Left cardiac atrium (tissue), 4 donors: ENCODE measurements at regions not wholly inside any gene's neighbourhood (a gene's known extent, or its start where the extent isn't known, plus 50 kb on each side); places are given as distances from the start of the nearest gene placed in this dataset.

Experiments
- ATAC-seq, 2 donors: fragments of 200-7000 bp; cut with Tn5 transposase; one replicate each; pipeline ENCODE4 v1.9.1; 2020; ENCODE audit warnings: mild to moderate bottlenecking in 2 of 2, moderate library complexity in 2 of 2
- DNase-seq: peaks from one replicate; pipeline ENCODE4 v3.0.0-alpha.2; 2020
- intact Hi-C, 2 donors: fragments of 100-400 bp; cut with DNase I; formaldehyde crosslinking; loops; one replicate each; pipeline versions ENCODE4 v1.14.1 to v1.15.1; 2022 to 2023
- donor health status: DM: no; HTN: yes; CAD: no.
- donor health status: DM: no; HTN: yes; CAD: no; lungs with severe emphysema.
- donor health status: DM: yes; HTN: yes; CAD: no.
- donor health status: Dilated cardiomyopathy.

DNA sequence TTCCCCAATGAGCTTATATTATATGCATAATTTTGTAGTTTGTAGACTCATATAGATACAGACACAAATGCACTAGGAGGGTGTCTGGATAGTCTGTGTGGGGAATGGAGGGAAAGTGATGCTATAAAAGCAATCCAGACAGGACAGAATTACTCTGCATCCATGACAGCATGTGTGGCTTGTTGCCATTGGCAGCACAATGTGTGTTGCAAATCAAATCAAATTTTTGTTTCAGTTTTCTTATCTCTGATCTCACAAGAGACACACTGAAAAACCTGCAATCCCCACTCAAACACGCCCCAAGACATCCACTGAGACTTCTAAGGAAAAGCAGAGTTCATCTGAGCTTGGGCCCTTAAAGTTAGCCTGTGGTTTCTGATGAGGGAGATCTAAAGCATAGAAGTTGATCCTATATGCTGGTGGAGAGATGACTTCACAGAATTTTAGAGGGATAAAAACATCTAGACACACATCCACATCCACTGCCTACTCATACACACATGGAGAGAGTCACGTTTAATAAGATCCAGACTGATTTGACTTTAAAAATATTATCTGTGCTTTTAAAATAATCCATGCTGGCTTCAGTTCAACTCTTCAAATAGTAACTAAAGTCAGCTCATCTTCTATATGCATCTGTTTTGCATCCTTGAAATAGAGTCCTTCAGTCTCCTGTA, 313.0 kb upstream of the PLXNA2 start:
- DNase-seq (no peak), ATAC-seq (no peak)
- intact Hi-C loops, result no loop called here

DNA sequence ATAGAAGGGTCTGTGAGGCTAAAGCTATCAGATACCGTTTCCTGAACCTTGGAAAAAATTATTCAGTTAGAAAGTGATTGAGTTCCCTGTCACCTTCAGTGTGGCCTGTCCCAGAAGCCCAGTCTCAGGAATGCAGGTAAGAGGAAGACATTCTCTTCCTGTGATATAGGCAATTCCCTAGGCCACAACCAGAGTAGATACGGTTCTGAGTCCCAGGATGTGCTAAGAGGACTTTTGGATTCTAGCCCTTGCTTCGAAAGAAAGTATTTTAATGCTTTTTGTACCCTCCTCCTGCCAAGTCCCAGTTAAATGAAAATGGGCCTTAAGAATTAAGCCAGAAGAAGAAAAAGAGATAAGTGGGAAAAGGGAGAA, 313.5 kb upstream of the PLXNA2 start:
- ATAC-seq, result no peak
- no peak for DNase-seq
- intact Hi-C loops, result no loop called here

DNA sequence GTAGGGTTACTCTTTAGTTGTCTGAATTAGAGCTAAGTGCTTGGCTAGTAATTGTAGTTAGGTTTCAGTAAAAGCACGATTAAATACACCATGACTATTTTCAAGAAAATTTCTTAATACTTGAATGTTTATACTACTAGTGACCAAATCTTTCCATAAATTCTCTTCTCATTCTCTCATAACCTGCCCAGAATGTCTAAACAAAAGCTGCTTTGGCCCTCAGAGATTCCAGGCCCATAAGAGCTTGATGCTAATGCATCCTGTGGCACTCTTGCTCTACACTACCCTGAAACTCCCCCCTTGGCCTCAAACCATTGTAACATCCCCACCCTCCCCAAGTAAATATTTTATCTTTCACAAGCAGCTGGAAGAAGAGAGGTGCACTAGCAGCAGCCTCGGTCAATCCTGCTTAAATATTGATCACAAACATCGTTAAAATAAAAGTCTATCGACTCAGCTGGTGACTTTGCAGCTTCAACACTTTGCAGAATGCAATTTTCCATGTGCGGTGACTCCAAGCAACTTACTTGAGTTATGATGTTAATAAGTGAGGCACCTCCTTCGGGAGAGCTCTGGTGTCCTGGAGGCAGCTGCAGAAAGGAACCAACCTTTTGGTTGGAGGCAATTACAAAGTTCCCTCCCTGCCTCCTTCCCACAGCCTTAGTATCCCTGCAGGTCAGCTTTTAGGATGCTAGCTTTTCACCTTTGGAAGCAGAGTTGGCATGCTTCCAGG, 315.6 kb upstream of the PLXNA2 start:
- intact Hi-C loops, result no loop called here
- ATAC-seq (no peak), DNase-seq (no peak)

DNA sequence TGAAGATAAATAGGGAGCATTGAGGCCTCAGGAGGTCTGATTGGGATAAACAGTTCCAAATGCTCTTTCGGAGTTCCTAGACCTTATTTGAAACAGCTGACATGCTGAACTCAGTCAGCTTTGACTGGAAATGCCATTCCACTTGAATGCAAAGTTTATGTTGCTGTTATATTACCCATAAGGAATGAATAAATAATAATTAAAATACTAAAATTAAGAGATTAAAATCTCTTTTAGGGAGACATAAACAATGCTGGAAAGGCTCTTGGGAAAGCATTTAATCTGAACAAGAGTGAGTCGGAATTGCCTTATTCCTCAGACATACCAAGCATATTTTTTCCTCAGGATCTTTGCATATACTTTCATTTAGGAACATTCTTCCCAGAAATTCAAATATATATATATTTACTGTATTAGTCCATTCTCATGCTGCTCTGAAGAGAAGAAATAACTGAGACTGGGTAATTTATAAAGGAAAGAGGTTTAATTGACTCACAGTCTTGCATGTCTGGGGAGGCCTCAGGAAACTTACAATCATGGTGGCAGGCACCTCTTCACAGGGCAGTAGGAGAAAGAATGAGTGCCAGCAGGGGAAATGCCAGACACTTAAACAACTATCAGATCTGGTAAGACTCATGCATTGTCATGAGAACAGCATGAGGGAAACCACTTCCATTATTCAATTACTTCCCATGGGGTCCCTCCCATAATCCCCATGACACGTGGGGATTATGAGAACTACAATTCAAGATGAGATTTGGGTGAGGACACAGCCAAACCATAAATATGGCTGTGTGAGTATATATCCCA, 318.2 kb upstream of the PLXNA2 start:
- no peak for DNase-seq
- intact Hi-C loops, result no loop called here
- ATAC-seq, result no peak

DNA sequence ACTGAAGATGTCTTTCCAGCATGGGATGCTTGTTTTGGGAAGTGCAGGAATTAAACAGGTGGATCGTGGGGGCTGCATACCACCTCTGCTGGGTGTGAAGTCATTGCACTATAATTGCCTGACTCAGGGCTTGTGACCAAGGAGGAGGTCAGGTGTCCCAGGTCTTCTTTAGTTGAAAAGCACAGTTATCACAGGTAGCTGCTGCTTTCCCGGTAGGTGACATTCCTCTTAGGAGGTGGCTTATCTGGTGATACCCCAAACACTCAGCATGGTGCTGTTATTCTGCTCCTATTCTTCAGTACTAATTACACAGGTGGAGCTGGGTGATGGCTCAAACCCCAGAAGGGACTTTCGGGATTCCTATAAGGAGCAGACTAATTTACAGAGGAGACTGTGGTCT, 320.3 kb upstream of the PLXNA2 start:
- ATAC-seq, result no peak
- intact Hi-C loops, result no loop called here
- DNase-seq, result no peak

DNA sequence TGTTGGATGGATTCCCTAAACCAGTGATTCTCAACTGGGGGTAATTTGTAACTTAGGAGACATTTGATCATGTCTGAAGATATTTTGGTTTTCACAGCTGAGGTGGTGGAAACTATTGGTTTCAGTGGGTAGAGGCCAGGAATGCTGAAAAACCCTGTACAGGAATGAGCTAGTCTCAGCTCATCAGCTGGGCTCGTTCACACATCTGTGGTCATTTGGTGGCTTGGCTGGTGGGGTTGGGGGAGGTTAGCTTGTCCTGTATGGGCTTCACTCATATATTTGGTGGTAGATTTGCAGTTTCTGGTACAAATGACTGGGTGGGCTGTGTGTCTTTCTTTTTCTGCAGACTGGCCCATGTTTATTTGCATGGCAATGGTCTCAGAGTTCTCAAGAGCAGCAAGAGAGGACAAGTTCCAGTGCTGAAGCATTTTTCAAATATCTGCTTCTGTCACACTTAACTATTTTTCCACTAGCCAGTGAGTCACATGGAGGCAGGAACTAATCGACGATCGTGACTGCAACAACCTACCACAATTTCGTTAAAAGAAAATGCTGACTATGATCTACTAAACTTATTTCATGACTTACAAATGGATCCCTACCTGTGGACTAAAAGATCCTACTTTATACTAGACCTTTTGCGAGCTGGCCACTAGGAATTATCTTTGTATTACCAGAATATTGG, 321.7 kb upstream of the PLXNA2 start:
- DNase-seq, result no peak
- intact Hi-C loops, result no loop called here
- no peak for ATAC-seq

DNA sequence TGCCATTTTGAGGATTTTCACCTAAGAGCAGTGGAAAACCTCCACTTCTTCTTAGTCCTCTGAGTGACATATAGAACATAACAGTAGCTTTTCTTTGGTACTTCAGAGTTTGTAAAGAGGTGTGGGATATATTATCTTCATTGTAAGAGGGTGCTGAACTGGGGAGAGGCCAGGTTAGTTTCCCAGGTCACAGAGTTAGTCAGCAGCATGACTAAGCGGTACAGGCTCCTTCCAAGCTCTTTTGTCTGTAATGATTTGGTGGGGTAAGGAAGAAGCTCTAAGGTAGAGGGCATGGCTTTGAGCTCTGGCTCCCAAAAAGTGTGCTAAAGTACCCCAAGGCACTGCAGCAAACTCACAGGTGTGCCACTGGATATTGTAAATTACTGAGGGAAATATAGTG, 325.0 kb upstream of the PLXNA2 start:
- ATAC-seq (no peak), DNase-seq (no peak)
- intact Hi-C loops, result no loop called here

DNA sequence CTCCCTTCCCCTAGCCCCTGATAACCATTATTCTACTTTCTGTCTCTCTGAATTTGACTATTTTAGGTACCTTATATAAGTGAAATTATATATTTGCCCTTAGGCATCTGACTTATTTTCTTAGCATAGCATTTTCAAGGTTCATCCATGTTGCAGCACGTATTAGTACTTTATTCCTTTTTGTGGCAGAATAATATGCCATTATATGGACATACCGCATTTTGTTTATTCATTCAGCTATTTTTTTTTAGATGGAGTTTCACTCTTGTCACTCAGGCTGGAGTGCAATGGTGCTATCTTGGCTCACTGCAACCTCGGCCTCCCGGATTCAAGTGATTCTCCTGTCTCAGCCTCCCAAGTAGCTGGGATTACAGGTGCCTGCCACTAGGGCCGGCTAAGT, 326.2 kb upstream of the PLXNA2 start:
- ATAC-seq (no peak), DNase-seq (no peak)
- intact Hi-C loops, result no loop called here

DNA sequence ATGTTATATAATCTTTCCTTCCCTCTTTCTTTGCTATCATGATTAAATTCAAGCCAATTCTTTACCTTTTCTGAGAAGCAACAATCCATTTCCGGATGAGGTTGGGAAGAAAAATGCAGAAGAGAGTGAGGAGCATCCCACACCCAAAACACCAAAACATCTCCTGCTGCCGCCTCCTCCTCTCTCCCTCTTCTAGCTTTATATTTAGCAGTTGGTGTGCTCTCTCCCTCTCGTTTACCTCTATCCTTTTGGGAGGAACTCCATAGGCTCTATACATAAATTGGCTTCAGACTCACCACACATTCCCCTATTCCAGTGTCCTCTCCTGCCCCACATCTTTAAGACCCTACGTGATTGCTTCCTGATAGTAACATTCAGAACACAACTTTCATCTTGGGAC, 332.2 kb upstream of the PLXNA2 start:
- intact Hi-C loops, result no loop called here
- no peak for DNase-seq
- no peak for ATAC-seq

DNA sequence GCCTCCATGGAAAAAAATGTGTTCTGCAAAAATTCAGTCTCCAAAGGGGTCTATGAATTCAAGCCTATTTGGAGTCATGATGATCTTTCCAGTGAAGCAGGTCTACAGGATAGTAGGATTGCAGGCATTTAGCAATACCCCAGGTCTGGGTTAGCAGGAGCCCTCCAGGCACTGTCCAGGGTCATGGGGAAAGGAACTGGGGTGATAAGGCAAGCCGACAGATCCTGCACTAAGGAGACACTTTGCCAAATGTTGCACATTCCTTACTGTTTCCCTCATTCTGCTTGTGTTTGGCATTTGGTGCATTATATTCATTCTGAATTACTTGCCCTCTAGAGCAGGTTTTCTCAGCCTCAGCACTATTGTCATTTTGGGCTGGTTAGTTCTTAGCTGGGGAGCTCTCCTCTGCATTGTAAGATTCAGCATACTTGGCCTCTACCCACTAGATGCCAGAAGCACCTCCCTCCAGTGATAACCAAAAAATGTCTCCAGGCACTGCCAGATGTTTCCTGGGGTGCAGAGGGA, 333.3 kb upstream of the PLXNA2 start:
- DNase-seq, result no peak
- ATAC-seq, result peak; percentile 19 to 58
- intact Hi-C loops, result no loop called here

DNA sequence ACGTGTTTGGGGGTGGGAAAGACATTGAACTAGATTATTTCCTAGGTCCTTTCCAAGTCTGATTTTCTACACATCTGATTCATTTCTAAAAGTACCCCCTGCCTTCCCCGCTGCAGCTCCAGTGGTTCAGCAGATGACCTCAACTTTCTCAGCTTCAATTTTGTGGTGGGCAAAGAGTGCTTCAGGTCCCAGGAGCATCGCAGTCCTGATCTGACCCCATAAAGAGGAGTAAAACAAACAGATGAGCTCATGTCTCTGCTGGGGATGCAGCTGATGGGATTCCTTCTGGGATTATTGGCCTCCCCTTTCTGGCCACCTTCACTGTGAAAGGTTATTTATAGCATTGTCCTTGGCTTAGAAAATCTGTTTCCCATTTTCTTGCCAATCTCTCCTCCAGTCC, 337.0 kb upstream of the PLXNA2 start:
- DNase-seq (no peak), ATAC-seq (no peak)
- intact Hi-C loops, result no loop called here

DNA sequence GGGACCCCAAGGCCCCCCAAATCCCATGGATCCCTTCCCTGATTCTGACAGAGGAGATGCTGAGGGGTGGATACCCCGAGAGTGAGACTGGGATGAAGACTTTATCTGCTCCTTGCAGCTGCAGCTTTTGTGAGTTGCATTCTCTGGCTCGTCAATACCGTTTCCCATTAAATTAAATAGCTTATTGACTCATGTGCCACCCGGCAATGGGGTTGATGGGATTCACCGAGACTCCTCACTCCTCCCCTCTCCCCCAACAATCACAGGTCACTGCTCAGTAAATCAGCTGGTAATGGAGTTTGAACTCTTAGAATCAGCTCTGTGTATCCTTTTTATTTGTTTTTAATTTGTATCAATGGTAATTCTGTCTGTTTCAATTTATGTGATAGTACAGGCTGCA, 337.5 kb upstream of the PLXNA2 start:
- ATAC-seq (no peak), DNase-seq (no peak)
- intact Hi-C loops, result no loop called here

DNA sequence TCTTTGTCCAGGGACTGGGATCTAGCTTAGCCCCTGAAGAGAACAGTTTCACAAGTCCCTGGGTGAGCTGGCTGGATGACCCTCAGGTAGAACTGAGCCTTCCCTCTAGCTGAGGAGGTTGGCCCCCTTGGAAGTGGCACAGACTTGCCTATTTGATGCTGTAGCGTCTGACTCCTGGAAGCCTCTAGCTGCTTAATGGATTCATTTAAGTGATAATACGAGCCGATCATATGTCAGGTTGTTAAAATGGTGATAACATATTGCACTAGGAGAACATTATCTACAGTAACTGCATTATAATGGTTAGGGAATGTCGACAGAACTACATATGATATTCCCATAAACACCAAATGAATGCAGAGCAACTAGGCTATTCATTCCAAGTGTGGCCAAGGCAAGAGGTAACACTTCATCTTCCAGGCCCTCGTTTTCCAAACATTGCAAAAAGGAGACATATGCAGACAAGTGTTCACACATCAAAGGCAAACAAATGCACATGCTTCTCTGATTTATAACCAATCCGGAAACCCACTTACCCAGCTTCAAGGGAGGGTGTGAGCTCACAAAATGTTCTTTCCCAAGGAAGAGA, 340.1 kb upstream of the PLXNA2 start:
- intact Hi-C loops, result no loop called here
- no peak for DNase-seq
- ATAC-seq, result no peak

DNA sequence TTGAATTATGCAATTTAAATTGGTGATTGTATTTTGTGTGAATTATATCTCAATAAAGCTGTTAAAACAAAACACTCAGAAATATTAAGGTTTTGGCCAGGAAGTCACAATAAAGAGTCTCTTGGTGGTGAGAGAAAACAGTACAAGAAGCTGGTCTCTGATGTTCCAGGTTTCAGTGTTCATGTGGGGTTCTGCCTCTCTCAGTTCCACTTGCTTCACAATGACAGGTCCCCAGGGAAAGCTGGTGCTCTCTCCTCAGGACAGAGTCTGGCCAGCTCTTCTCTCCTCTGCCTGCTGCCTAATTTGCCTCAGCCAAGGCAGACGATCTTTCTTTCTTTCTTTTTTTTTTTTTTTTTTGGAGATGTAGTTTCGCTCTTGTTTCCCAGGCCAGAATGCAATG, 342.9 kb upstream of the PLXNA2 start:
- DNase-seq (no peak), ATAC-seq (no peak)
- intact Hi-C loops, result no loop called here

DNA sequence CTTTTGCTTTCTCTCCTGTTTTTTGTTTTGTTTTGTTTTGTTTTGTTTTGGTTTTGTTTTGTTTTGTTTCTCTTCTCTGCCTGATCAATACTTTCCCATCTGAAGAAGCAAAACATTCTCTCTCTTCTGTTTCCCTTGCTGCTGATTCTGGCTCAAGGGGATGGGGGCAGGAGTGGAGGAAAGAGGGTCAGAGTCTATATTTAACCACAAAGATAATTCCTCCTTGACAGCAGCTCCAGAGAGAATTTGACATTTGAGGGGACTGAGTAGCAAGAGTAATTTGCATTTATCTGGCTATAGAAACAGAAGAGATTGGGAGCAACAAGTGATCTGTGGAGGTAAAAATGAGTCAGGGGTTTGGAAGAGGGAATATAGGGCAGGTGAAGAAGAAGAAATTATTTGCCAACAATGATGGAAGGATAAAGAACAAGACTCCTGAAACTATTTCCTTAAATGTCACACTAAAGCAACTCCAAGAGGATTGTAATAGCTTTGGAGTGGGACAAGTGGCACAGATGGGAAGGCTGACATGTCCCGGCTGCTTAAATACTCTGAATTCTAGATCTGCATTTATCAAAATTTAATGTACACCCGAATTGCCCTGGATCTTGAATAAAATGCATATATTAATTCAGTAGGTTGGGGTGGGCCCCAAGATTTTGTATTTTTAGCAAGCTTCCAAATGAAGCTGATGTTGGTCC, 349.3 kb upstream of the PLXNA2 start:
- intact Hi-C loops, result no loop called here
- no peak for DNase-seq
- ATAC-seq, result peak; percentile 71 to 73

DNA sequence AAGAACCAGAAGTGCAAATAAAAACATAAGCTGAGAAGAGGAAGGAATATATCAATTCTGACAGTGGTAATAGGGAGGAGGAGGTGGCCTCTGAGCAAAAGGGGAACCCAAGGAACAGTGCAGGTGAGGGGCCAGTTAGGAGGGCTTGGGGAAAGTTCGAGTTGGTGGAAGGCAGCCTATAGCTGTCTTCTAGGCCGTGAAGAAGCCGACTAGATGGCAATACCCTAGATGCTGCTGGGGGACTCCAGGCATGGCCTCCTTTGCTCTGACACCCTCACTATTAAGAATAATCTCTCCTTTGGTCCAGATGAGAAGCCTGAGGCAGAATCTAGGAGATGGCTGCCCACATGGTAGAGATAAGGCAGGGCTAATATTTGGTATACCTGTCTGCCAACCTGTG, 351.1 kb upstream of the PLXNA2 start:
- DNase-seq (no peak), ATAC-seq (no peak)

DNA sequence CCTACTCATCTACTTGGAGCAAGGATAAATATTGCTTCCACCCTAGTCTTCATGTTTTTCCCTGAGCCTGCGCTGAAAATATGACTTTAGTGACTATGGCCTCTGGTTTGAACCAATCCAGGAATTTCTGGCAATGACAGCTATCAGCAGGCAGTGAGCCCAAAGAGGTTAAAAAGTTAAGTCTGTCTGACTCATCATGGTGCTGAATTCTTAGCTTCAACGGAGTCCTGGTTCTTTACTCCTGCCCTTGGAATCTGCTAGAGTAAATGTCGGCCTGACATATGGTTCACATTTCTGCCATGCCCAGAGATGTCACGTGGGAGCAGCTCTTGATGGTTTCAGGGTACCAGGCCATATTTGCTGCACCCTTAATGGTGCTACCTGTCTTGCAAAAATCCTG, 351.6 kb upstream of the PLXNA2 start:
- peak; percentile 40 to 64 for ATAC-seq

More for the DNA sequence above, 351.1 kb upstream of the PLXNA2 start:
- intact Hi-C loops, result no loop called here

DNA sequence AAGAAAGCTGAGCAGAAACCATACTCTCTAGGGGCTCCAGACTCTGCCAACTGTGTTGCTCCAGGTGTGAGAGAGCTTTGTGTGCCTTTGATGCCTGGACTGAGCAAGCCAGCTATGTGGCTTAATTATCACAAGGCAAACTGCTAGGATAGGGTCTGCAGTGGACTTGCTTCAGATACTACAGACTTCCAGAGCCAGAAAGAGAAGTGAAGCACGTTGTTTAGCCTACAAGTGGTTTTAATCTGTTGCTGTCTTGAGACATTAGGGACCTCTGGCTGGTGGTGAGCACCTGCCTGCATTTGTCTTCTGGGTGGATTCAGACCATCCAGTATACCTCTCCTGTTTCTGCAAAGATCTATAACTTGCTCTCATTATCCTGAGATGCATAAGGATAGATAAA, 353.4 kb upstream of the PLXNA2 start:
- DNase-seq, result no peak
- intact Hi-C loops, result no loop called here

More for the DNA sequence above, 351.6 kb upstream of the PLXNA2 start:
- intact Hi-C loops, result no loop called here
- DNase-seq, result no peak

DNA sequence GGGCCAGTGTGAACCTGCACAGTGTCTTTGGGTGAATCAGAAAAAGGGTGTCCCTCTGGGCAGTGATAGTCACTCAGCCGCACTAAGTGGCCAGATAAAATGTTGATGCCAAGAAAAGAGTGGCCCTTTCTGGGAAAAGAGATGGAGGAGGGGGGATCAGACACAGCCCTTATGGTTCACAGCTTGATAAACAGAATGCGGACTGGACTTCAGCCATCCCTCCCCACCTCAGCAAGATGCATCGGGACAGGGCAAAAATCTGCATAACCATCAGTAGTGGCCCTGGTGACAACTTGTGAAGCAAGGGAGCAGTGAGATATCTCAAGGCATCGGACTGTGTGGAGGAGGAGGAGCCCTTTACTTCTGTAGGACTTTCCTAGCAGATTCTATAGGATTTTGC, 353.8 kb upstream of the PLXNA2 start:
- DNase-seq (no peak), ATAC-seq (no peak)
- intact Hi-C loops, result no loop called here

More for the DNA sequence above, 353.4 kb upstream of the PLXNA2 start:
- no peak for ATAC-seq
